Vagina (tissue), 2 donors: ENCODE measurements at regions not wholly inside any gene's neighbourhood (a gene's known extent, or its start where the extent isn't known, plus 50 kb on each side); places are given as distances from the start of the nearest gene placed in this dataset.

ENCODE experiments used
- DNase-seq, 2 donors: peaks; one replicate each; pipeline ENCODE4 v3.0.0-alpha.2; 2017; ENCODE audit errors: extremely low spot score in 2 of 2
- H3K27ac ChIP-seq: fragments of 200-600 bp; sonication (generic); one replicate; pipeline ENCODE4 v1.5.1; 2019
- H3K27me3 ChIP-seq: fragments of 200-600 bp; sonication (generic); one replicate; pipeline ENCODE4 v1.5.1; 2019
- H3K36me3 ChIP-seq, 2 donors: fragments of 200-600 bp; sonication (generic); one replicate each; pipeline ENCODE4 v1.5.1; 2017 to 2019
- H3K4me1 ChIP-seq: fragments of 200-600 bp; sonication (generic); one replicate; pipeline ENCODE4 v1.5.1; 2019
- H3K4me3 ChIP-seq, 2 donors: fragments of 200-600 bp; sonication (generic); 1 replicate in 1 of 2; 2 replicates in 1 of 2; pipeline ENCODE4 v1.5.1; 2016 to 2019
- H3K9me3 ChIP-seq: fragments of 200-600 bp; sonication (generic); one replicate; pipeline ENCODE4 v1.5.1; 2019
- POLR2A ChIP-seq, 2 donors: fragments of 450-650 bp; IDR thresholded peaks; one replicate each; pipeline ENCODE4 v1.6.1; 2017; ENCODE audit warnings: antibody characterized with exemption in 2 of 2, mild to moderate bottlenecking in 2 of 2, moderate library complexity in 2 of 2
- POLR2AphosphoS5 ChIP-seq, 2 donors: sonication (generic); formaldehyde crosslinking; IDR thresholded peaks; one replicate each; pipeline ENCODE4 v1.9.0; 2017; ENCODE audit warnings: antibody characterized with exemption in 2 of 2, mild to moderate bottlenecking in 2 of 2, low read depth in 1 of 2; ENCODE audit not compliant: insufficient read depth in 1 of 2
- intact Hi-C: fragments of 100-400 bp; cut with DNase I; formaldehyde crosslinking; loops from one replicate; pipeline ENCODE4 v1.15.1; 2023
- TF ChIP-seq, protein P1 (sequence below), 3 experiments: fragments of 450-650 bp in 2 of 3; fragments of 200-600 bp in 1 of 3; sonication (generic) in 1 of 3; IDR thresholded peaks; one replicate each; pipeline ENCODE4 v1.5.1; 2017 to 2019; ENCODE audit warnings: antibody characterized with exemption in 3 of 3, mild to moderate bottlenecking in 2 of 3, moderate library complexity in 2 of 3

- H3K4me3 ChIP-seq = no peak overlapping the region
- DNase-seq = no peak
- no peaks in the 10 kb centered on the region for H3K27me3 ChIP-seq
- no peak overlapping the region for H3K27ac ChIP-seq
- intact Hi-C loops = loop anchor here (5.0 kb wide), 1 partner anchor 297 kb away; the partner anchor contains the start of gene IL15
- H3K4me1 ChIP-seq = no peaks in the 10 kb centered on the region
- no peaks in the 10 kb centered on the region for H3K36me3 ChIP-seq
- TF ChIP-seq POLR2AphosphoS5 (IDR thresholded peaks at IDR 0.05; ENCODE audit: insufficient read depth in 1 of 2, low read depth in 1 of 2) (no peak), POLR2A (IDR thresholded peaks at IDR 0.05) (no peak)
- TF ChIP-seq, protein P1, sequence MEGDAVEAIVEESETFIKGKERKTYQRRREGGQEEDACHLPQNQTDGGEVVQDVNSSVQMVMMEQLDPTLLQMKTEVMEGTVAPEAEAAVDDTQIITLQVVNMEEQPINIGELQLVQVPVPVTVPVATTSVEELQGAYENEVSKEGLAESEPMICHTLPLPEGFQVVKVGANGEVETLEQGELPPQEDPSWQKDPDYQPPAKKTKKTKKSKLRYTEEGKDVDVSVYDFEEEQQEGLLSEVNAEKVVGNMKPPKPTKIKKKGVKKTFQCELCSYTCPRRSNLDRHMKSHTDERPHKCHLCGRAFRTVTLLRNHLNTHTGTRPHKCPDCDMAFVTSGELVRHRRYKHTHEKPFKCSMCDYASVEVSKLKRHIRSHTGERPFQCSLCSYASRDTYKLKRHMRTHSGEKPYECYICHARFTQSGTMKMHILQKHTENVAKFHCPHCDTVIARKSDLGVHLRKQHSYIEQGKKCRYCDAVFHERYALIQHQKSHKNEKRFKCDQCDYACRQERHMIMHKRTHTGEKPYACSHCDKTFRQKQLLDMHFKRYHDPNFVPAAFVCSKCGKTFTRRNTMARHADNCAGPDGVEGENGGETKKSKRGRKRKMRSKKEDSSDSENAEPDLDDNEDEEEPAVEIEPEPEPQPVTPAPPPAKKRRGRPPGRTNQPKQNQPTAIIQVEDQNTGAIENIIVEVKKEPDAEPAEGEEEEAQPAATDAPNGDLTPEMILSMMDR (IDR thresholded peaks at IDR 0.05) = no peak
- H3K9me3 ChIP-seq = no peaks in the 10 kb centered on the region
Measured at GRCh38 chr4:141340458-141340857, 119.8 kb downstream of the ZNF330 start.

- no peak overlapping the region for H3K27ac ChIP-seq
- no peak overlapping the region for H3K4me3 ChIP-seq
- intact Hi-C loops = no loop called here
- H3K4me1 ChIP-seq = no peaks in the 10 kb centered on the region
- no peak for TF ChIP-seq POLR2A (IDR thresholded peaks at IDR 0.05)
- TF ChIP-seq, protein P1 (IDR thresholded peaks at IDR 0.05) = peak in 2 of 3 experiments; percentile 24 to 58
- no peak for TF ChIP-seq POLR2AphosphoS5 (IDR thresholded peaks at IDR 0.05; ENCODE audit: insufficient read depth in 1 of 2, low read depth in 1 of 2)
- DNase-seq = no peak
- no peaks in the 10 kb centered on the region for H3K27me3 ChIP-seq
- no peaks in the 10 kb centered on the region for H3K9me3 ChIP-seq
- H3K36me3 ChIP-seq = no peaks in the 10 kb centered on the region
Measured at GRCh38 chr4:141346144-141346543, 125.4 kb downstream of the ZNF330 start.

GRCh38 chr4:141347684-141348083 is 127.0 kb downstream of the ZNF330 start:
- DNase-seq = no peak
- H3K36me3 ChIP-seq = no peaks in the 10 kb centered on the region
- no peak overlapping the region for H3K27ac ChIP-seq
- H3K9me3 ChIP-seq = no peaks in the 10 kb centered on the region
- no peaks in the 10 kb centered on the region for H3K27me3 ChIP-seq
- no peaks in the 10 kb centered on the region for H3K4me1 ChIP-seq
- no peak for TF ChIP-seq POLR2A (IDR thresholded peaks at IDR 0.05)
- no peak for TF ChIP-seq POLR2AphosphoS5 (IDR thresholded peaks at IDR 0.05; ENCODE audit: insufficient read depth in 1 of 2, low read depth in 1 of 2)
- TF ChIP-seq, protein P1 (IDR thresholded peaks at IDR 0.05) = no peak
- intact Hi-C loops = no loop called here
- no peak overlapping the region for H3K4me3 ChIP-seq

DNA sequence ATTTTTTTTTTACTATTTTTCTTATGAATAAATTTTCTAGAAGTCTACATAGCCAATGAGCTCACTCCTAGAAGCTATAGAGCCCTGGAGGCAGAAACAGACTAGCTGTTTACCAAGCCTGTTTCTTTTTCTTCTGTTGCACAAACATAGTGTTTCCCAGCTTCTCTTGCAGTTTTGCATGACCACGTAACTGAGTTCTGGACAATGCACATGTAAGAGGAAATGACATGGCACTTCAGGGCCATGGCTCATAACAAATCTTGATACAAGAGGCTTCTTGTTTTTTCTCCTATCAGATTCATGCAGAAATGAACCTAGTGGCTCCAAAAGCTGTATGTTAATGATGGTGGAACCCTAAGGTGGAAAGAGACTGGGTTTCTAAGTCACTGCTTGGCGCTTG is 127.4 kb downstream of the ZNF330 start:
- Histone ChIP-seq H3K4me1 (no peaks in the 10 kb centered on the region), H3K36me3 (no peaks in the 10 kb centered on the region), H3K9me3 (no peaks in the 10 kb centered on the region), H3K27ac (no peak overlapping the region), H3K27me3 (no peaks in the 10 kb centered on the region), H3K4me3 (no peak overlapping the region)
- intact Hi-C loops = no loop called here
- DNase-seq = no peak
- TF ChIP-seq, protein P1 (IDR thresholded peaks at IDR 0.05) = no peak
- TF ChIP-seq POLR2AphosphoS5 (IDR thresholded peaks at IDR 0.05; ENCODE audit: insufficient read depth in 1 of 2, low read depth in 1 of 2) = no peak

DNA sequence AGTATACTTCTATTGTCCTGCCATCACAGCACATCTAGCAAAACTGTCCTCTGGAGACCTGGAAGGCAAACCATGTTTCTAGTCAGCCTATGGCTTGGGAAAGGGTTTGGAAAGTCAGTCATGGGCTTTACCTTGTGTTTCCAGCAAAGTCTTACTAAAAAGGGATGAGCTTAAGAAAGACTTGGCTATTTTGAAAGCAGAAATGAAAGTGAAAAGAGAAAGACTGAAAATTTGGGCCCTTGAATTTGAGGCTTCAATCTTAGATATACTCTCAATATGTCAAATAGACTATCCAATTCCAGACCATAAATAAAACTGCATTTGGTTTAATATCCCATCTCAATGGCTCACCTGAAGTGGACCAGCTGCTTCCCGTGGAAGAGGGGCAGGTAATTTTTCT is 127.9 kb downstream of the ZNF330 start:
- Histone ChIP-seq H3K9me3 (no peaks in the 10 kb centered on the region), H3K4me3 (no peak overlapping the region), H3K27ac (no peak overlapping the region), H3K36me3 (no peaks in the 10 kb centered on the region), H3K27me3 (no peaks in the 10 kb centered on the region), H3K4me1 (no peaks in the 10 kb centered on the region)
- TF ChIP-seq, protein P1 (IDR thresholded peaks at IDR 0.05) = no peak
- TF ChIP-seq POLR2A (IDR thresholded peaks at IDR 0.05) (no peak), POLR2AphosphoS5 (IDR thresholded peaks at IDR 0.05; ENCODE audit: insufficient read depth in 1 of 2, low read depth in 1 of 2) (no peak)
- no peak for DNase-seq
- intact Hi-C loops = no loop called here
